ENCODE measurements at regions not wholly inside any gene's neighbourhood (a gene's known extent, or its start where the extent isn't known, plus 50 kb on each side); places are given as distances from the start of the nearest gene placed in this dataset.

DNA sequence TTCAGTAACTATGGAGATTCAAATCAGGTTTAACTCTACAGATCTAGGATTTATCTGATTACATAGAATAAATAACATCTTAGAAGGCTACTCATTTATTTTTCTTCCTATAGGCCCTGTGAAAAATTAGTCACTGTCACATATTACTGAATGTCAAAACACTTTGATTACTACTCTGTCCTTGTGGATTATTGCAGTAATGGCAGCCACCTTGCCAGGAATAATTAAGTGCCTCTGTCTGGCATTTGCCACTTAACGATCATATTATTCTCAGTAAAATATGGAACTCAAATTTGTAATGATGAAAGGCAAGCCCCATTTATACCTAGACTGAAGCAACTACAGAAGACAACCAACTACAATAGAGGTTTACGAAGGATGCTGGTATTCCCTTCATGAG lies 596.3 kb upstream of the ARPP21 start:
- intact Hi-C loops (cut with DNase I): no loop called here
- no peaks in the 10 kb centered on the region for H3K27me3 ChIP-seq
- ATAC-seq (no peak), DNase-seq (no peak)
- H3K9me3 ChIP-seq: no peaks in the 10 kb centered on the region
- no peak overlapping the region for H3K4me3 ChIP-seq
- no peaks in the 10 kb centered on the region for H3K4me1 ChIP-seq
- H3K36me3 ChIP-seq: no peaks in the 10 kb centered on the region
- TF ChIP-seq, protein P1, sequence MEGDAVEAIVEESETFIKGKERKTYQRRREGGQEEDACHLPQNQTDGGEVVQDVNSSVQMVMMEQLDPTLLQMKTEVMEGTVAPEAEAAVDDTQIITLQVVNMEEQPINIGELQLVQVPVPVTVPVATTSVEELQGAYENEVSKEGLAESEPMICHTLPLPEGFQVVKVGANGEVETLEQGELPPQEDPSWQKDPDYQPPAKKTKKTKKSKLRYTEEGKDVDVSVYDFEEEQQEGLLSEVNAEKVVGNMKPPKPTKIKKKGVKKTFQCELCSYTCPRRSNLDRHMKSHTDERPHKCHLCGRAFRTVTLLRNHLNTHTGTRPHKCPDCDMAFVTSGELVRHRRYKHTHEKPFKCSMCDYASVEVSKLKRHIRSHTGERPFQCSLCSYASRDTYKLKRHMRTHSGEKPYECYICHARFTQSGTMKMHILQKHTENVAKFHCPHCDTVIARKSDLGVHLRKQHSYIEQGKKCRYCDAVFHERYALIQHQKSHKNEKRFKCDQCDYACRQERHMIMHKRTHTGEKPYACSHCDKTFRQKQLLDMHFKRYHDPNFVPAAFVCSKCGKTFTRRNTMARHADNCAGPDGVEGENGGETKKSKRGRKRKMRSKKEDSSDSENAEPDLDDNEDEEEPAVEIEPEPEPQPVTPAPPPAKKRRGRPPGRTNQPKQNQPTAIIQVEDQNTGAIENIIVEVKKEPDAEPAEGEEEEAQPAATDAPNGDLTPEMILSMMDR (IDR thresholded peaks at IDR 0.05): no peak
- WGBS, 2 donors: 91 to 94% methylated on average over 2 of the region's 2 CpGs
- H3K27ac ChIP-seq: no peak overlapping the region

DNA sequence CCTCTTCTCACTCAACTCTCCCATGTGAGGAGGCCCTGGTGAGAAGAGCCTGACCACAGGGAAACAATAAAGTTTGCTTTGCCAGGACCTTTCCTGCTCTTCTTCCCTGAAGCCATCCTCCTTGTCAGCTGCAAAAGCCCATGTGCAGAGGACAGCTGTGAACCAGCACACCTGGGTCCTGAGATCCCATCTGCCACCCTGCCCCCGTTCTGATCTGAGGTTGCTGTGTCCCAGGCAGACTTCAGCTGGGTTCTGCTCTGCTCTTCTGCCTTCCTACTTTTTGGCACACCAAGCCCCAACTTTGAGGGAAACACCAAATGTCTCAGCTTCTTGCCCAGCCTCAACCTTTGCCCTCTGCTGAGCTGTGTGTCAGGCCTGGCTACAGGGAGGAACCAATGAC lies 595.1 kb upstream of the ARPP21 start:
- no peak overlapping the region for H3K27ac ChIP-seq
- TF ChIP-seq, protein P1 (IDR thresholded peaks at IDR 0.05): no peak
- H3K36me3 ChIP-seq: no peaks in the 10 kb centered on the region
- 97 to 100% methylated on average over 1 of the region's 1 CpG for WGBS, 2 donors
- H3K27me3 ChIP-seq: no peaks in the 10 kb centered on the region
- intact Hi-C loops (cut with DNase I): no loop called here
- ATAC-seq (no peak), DNase-seq (no peak)
- no peaks in the 10 kb centered on the region for H3K4me1 ChIP-seq
- H3K9me3 ChIP-seq: no peaks in the 10 kb centered on the region
- no peak overlapping the region for H3K4me3 ChIP-seq

DNA sequence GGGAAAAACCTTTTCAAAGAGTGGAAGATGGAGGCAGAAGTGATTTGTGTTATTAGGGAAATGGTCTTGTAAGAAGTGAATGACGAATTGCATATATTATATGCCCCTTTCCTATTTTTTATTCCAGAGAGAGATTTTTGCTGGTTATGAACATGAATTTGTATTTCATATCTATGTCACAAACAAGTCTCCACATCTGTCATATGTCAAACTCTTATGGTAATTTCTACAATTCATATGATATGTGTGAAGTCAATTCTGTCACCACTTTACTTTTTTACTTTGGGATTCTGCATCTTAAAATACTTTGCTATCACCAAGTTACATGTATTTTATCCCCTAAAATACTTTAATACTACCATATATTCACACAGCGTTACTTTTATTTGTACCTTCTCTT lies 594.2 kb upstream of the ARPP21 start:
- no peaks in the 10 kb centered on the region for H3K27me3 ChIP-seq
- TF ChIP-seq, protein P1 (IDR thresholded peaks at IDR 0.05): no peak
- no peaks in the 10 kb centered on the region for H3K4me1 ChIP-seq
- no peaks in the 10 kb centered on the region for H3K9me3 ChIP-seq
- WGBS, 2 donors: 93 to 95% methylated on average over 2 of the region's 2 CpGs
- H3K27ac ChIP-seq: no peak overlapping the region
- no peak overlapping the region for H3K4me3 ChIP-seq
- ATAC-seq (no peak), DNase-seq (no peak)
- H3K36me3 ChIP-seq: no peaks in the 10 kb centered on the region
- intact Hi-C loops (cut with DNase I): no loop called here

DNA sequence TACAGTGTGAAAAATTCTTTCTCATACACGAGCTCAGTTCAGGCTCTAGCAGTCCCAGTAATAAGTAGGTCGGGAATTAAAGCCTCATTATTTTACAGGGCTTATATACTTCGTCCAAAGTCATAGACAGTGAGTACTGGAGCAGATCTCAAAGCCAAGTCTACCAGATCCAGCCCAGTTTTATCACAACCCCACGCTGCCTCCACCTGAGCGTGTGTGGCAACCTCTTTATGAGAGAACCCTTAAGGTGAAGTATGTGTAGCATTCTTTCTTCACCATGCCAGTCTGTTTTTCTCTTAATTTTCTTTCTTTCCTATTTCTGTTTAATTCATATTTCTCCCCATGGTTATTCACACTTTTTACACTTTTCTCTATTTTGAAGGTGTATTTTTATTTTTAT lies 574.6 kb upstream of the ARPP21 start:
- no peak for ATAC-seq
- Histone ChIP-seq H3K27ac (no peak overlapping the region), H3K4me1 (no peaks in the 10 kb centered on the region), H3K4me3 (no peak overlapping the region), H3K36me3 (no peaks in the 10 kb centered on the region), H3K9me3 (peaks cover 0 to 4% (median 0%) of the 10 kb centered on the region in 11 donors), H3K27me3 (no peaks in the 10 kb centered on the region)
- intact Hi-C loops (cut with DNase I): no loop called here
- WGBS, 2 donors: 85 to 89% methylated on average over 5 of the region's 5 CpGs
- no peak for DNase-seq
- TF ChIP-seq, protein P1 (IDR thresholded peaks at IDR 0.05): no peak

DNA sequence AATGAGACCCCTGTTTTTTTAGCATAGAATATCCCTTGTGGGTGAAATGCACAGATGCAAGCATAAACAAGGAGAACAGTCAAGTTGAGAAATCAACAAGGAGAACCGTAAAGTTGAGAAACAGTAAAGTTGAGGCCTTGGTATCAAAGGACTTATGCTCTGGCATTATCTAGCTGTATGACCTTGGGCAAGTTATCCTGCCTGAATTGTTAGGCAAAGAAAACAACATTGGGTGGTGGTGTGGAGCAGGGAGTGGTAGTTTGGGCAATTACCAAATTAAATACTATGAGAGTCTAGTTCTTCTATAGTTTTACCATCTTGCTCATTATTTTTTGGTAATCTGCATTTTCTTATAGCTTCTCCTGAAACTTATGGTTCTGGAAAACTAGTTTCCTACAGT lies 573.4 kb upstream of the ARPP21 start:
- Histone ChIP-seq H3K4me1 (no peaks in the 10 kb centered on the region), H3K9me3 (peaks cover 0 to 4% (median 0%) of the 10 kb centered on the region in 11 donors), H3K27ac (no peak overlapping the region), H3K27me3 (no peaks in the 10 kb centered on the region), H3K4me3 (no peak overlapping the region), H3K36me3 (no peaks in the 10 kb centered on the region)
- TF ChIP-seq, protein P1 (IDR thresholded peaks at IDR 0.05): no peak
- 86 to 90% methylated on average over 1 of the region's 1 CpG for WGBS, 2 donors
- ATAC-seq: no peak
- intact Hi-C loops (cut with DNase I): no loop called here
- no peak for DNase-seq

All from heart right ventricle (tissue), 16 donors.